ENCODE measurements at regions not wholly inside any gene's neighbourhood (a gene's known extent, or its start where the extent isn't known, plus 50 kb on each side); places are given as distances from the start of the nearest gene placed in this dataset.

DNA sequence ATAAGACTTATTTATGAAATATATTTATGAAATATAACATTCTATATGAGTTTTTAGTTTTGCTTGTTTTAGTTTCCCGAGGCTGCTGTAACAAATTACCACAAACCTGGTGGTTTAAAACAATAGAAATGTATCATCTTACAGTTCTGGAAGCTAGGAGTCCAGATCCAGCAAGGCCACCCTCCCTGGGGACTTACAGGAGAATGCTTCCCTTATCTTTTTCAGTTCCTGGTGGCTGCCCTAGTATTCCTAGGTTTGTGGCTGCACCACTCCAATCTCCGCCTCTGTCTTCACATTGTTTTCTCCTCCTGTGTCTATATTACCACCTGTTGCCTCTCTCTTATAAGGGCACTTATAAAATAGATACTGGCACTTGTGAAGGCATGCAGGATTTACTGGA lies 877.8 kb downstream of the TUSC7 start:
- no peak for DNase-seq

DNA sequence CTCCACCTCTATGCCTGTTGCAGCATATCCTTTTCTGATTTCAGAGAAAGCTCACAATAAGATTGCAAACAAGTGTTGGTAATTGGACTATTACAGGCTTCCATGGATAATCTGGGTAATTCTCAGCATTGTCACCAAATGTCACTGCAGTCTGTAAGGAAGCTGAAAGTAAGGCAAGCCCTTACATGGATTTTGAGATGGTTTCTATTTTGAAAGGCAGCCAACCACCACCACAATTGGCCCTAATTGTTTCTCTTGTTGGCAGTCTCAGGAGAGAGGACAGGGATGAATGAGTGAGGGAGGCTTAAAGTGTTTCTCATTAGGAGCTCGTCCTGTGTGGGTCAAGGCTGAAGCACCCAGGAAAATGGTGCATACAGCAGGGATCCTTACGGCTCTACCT lies 879.9 kb downstream of the TUSC7 start:
- DNase-seq, result no peak

DNA sequence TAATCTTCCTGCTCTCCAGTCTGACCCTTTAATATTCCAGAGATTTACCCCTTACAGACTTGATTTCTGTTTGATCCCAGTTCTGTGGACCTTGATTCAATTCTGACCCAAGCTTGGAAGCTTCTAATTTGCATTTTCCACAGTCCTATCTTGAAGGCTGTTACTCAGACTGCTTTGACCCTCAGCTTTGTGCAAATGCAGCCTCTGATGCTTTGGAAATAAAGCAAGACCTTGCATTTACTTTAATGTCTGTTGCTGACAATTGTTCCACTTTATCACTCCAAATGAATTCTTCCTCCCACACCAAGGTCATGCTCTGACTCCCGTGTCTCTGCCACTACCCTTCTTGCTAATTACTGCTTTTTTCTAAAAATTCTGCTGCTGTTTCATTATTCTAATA lies 886.0 kb downstream of the TUSC7 start:
- DNase-seq, result no peak

DNA sequence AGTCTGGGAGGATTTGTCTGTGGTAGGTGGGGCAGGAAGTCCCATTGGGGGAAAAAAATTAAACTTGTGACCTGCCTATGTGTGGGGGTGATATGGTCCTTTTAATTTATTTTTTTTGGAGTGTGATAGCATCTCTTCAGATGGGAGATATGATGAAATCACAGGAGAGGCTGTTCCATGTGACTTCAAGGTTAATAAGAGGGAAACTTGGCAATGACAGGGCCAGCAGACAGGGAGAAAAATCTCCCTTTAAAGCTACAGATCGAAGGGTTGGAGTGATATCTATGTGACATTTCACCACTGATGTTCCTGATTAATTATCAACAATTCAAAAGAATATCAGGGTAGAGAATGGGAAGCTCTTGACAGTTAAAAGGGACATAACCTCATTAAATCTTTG lies 886.9 kb downstream of the TUSC7 start:
- no peak for DNase-seq

DNA sequence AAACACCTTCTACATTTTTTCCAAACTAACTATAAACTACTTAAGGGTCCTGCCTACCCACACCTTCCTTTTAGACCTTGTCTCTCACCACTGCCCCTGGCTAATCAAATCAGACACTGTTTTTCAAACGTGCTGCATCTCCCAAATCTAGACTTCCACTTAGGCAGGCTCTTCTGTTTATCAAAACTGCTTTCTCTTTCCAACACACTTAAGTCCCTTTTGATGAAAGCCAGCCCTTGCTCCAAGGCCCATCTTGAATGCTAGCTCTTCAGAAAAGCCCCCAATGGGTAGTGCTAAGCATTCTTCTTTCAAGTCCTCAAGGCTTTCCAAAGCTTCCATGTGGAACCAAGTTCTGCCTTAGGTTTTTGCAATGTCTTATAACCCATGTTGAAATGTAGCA lies 888.3 kb downstream of the TUSC7 start:
- no peak for DNase-seq

DNA sequence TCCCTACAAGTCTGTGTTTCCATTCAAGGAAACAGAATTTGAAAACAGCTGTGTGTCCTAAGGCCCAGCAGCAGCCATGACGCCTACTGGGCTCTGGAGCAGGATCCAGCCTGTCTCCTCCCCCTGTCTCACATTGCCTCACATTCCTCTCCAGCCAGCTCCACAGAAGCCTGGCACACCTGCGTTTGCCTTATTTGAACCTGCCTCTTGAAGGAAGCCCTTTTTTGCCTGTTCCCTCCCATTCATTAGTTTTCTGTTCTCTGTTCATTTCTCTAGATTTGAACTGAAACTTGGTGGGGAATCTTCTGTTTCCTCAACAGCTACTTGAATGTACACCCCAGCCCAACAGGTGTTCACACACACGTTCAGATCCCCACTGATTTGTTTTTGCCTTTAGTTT lies 890.5 kb downstream of the TUSC7 start:
- no peak for DNase-seq

DNA sequence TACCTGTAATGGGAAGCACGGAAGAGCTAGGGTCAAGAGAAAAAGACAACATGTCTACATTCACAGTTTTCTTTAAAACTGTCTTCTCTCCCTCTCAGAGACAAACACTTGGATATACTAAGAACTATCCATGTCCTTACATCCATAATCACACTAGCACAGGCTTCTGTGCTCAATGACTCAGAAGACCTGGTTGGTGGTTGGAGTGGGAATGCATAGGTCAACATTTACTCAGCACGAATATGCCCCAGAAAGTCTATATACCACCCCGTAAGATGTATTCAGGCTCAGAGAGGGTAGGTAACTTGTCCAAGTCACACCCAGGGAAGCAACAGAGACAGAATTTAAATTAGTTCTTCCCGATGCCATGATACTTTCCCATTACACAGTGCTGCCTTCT lies 891.1 kb downstream of the TUSC7 start:
- no peak for DNase-seq

DNA sequence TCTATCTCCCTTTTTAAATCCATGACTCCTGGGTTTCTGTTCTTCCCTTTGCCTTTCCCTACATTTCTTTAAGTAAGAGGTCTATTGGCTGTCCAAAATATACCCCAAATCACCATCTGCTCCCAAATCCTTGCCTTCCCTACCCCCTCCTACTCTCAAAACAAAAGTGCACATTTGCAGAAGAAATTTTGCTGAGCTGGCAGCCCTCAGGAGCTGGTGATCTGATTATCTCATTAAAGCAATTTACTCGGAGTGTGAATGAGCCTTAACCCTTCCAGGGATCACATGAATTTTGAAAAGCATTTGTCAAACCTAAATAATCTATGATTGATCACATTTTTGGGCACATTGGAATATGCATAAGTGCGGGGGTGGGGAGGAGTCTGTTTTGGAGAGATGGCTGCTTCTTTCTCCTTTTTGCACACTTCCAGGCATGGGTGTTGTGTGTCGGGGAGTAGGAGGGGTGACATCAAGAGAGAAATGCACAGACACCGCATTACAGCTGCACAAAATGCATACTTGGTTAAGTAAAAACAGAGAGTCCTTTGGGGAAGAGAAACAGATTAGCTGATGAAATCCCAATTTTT lies 892.6 kb downstream of the TUSC7 start:
- no peak for DNase-seq

DNA sequence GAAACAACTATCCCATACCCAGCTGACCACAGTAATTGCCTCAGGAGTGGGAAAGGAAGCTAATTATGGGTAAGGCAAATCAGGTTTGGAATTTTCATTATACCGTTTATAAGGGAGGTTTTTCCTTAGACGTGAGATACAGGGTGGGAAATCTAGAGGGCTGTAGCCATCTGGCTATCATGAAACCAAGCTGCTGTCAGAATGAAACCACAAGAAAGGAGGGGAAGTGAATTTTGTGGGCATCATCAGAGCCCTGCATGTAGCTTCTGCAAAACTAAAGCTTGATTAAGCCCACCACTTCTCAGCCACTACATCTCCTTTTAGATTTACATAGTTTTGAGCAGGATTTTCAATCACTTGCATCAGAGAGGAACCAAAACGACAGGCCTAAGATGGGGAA lies 893.5 kb downstream of the TUSC7 start:
- DNase-seq, result no peak

DNA sequence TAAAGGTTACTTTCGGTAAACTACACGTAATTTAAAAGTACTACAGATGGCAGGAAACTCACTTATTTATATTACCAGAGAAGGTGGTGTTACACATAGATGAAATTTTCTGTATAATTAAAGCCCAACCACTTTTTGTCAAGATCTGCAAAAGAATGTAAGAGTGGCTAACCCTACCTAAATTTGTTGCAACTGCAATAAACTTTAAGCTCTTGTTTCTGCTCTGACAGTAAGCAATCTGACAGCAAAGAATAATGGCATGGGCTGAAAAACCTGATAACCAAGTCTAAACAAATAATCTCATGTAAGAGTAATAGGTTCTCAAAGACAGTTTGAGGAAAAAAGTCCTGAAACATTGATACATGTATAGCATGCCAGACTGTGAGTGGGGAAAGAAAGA lies 897.3 kb downstream of the TUSC7 start:
- no peak for DNase-seq

DNA sequence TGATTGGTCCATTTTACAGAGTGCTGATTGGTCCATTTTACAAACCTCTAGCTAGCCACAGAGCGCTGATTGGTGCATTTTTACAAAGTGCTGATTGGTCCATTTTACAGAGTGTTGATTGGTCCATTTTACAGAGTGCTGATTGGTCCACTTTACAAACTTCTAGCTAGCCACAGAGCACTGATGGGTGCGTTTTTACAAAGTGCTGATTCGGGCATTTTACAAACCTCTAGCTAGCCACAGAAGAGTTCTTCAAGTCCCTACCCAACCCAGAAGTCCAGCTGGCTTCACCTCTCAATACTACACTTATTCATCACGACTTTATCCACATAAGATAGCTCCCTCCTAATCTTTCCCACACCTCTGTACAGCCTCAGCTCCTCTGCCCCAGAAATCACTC lies 899.8 kb downstream of the TUSC7 start:
- no peak for DNase-seq

DNA sequence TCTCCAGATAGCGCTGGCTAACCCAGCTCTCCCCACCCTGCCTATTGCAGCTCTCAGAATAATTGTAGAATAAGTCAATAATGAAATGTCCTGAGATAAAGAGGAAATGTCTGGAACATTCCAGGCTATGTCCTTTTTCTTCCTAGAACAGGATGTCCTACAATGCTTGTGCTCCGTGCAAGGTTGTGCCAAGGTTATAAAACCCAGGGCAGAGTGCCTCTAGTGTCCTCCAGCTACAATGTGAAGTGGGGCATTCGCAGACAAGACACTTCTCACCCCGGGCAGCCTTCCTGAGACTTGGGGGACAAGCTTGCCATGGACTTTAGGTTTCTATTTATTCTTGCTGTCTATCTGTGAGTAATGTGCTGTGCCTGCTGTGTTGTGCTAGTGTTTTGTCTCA lies 900.6 kb downstream of the TUSC7 start:
- DNase-seq, result no peak

DNA sequence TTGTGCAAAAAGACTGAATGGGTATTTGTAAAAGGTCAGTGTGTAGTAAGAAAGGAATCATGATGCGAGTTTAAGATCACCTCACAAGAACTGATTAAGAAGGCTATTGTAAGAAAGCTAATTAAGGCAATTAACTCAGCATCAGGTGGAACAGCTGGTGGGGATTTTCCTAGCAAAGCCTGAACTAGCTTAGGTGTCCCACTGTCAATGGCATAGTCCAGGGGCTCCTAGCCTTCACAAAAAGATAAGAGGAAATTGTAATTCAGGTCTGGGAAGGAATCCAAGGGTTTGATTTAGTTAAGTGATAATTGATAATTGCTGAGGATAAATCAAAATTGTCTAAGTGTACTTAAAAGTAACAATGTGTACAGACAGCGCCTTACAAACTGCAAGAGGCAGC lies 901.6 kb downstream of the TUSC7 start:
- DNase-seq, result no peak

DNA sequence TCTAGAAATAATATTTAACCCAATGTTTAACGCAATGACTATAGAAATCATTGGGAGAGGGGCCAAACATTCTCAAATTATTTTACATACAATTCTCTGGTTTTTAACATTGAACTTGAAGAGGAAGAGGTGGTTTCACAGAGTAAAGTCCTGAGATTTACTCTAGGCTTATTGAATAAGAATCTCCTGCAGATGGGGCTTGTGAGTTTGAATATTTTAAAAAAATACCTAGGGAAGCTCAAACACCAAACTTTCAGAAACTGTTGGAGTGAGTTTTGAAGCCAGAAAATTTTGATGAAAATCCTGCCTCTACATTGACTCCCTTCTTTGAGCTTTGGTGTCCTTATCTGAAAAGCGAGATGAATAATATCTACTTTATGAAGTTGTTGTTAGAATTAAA lies 906.6 kb downstream of the TUSC7 start:
- DNase-seq, result no peak

DNA sequence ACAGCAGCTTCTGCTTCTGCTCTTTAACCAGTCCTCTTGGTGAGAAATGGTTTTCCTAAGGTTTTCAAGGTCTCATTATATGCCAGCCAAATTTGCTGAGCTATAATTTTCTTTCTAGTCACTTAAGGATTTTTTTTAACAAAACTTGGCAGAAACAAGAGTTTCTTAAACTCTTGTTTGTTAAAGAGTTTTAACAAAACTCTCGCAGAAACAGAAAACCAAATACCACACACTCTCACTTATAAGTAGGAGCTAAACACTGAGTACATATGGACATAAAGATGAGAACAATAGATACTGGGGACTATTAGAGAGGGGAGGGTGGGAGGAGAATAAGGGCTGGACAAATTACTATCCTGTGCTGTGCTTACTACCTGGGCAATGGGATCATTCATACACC lies 908.3 kb downstream of the TUSC7 start:
- no peak for DNase-seq

DNA sequence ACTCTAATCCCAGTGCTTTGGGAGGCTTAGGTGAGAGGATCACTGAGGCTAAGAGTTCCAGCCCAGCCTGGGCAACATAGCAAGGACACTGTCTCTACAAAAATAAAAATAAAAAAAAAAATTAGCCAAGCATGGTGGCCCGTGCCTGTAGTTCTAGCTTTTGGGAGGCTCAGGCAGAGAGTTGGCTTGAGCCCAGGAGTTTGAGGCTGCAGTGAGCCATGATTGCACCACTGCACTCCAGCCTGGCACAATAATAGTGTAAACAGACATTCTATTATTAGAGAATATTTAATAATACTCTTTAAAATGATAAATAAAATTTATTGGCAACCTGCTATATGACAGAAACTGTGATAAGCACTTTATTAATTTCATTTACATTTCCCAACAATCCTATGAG lies 908.9 kb downstream of the TUSC7 start:
- no peak for DNase-seq

DNA sequence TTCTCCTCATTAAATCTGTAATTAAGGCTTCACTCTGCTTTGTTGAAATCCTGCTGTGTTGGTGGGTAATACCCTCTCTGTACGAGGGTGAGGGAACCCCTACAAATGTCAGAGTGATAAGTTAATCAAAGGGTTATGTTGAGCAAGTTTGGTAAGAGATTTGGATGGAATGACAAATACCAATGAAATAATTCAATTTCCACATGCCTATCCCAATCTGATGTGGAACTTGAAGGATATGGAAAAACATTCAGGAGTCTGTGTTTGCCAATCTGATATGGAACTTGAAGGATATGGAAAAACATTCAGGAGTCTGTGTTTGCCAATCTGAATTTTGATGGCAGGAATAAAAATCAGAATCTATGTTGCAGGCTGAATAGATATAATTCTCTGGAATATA lies 910.2 kb downstream of the TUSC7 start:
- DNase-seq, result no peak

DNA sequence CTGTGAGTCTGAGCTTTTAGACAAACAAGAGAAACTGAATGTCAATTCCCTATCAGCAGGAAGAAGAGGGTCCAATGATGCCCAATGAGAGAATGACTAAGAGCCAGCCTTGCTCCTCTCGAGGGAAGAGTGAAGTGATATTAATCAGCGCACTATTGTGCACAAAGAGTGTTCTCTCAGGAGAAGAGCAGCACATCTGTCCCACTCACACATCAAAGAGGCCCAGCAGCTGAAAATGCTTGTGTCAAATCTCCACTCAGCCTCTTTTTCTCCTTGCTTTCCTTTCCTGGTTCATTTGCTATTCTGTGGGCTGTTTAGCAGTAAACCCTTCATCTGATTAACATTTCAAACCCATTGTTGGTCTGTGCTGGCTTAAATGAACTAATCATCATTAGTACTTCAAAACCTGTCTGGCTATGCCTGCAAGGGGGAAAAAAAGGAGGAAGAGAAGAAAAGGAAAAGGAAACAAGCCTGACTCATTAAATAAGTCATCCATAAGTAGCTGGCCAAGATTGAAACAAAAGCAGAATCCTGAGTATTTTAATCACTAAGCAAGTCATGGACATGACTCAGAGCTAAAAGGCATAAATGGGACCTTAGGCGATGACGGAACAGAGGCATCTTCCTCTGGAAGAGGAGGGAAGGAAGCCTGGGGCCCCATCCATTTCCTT lies 912.7 kb downstream of the TUSC7 start:
- DNase-seq, result no peak

DNA sequence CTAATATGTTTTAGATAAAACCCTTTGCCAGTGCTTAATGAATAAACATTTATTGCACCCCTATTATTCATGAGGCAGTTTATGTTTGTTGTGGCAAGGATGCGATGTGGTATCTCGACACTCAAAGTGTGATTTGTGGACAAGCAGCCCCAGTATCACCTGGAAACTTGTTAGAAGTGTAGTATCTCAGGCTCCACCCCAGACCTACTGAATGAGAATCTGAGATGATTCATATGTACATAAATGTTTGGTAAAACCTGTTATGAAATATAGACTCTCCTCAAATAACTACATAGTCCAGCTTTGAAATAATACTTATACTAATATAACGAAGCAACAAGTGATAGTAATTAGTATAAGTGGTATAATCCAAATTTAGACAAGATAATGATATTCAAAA lies 914.8 kb downstream of the TUSC7 start:
- DNase-seq, result no peak

DNA sequence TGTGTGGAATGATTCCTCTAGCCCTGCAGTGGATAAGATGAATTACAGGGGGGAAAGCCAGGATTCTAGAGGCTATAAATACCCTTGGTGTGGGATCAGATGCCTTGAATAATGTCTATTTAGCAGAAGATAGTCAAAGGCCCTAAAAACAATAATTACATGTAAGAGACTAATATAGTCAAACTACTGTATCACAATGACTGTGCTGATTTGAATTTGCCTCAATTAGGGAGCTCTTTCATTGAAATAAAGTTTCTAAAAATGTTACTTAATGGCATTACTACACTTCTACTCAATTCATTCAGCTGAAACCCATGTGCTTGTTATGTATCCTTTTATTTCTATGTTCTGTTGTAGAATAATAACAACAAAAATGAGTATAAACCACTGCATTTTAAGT lies 915.6 kb downstream of the TUSC7 start:
- DNase-seq, result no peak

DNA sequence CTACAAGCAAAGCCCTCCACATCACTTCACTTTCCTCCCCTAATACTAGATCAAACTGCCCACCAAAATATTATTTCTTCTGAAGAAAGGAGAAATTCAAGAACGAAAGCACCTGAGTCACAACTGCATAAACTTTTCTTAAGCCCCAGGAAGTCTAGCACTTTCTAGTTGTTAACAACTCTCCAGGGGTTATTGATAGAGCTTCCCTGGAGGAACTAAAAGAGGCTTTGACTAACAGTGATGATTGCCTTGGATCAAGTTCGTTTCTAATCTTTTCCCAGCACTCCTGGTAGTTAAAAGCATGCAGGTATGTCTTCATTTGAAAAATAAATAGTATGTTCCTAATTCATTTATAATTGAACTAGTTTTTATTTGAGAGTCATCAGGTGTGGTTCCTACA lies 917.0 kb downstream of the TUSC7 start:
- no peak for DNase-seq

DNA sequence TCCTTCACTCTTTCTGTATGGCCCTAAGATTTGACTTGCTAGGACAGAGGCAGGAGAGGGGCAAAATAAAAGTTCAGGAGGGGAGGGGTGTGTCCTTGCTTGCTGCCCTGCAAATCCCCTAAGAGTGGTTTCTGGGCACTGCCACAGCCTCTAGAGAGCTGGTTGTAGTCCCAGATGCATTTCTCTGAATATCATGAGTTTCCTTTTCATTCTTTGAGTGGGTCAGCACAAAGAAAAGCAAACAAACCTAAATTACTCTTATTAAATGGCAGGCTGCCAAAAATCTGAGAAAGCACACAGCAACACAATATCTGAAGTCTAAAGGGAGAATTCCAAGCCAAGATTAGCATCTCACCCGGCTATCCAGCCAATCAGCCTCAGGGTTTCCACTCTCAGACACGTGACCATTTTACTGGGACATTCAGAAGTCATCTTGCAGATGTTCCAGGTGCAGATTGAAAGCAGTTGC lies 919.3 kb downstream of the TUSC7 start:
- DNase-seq, result no peak

DNA sequence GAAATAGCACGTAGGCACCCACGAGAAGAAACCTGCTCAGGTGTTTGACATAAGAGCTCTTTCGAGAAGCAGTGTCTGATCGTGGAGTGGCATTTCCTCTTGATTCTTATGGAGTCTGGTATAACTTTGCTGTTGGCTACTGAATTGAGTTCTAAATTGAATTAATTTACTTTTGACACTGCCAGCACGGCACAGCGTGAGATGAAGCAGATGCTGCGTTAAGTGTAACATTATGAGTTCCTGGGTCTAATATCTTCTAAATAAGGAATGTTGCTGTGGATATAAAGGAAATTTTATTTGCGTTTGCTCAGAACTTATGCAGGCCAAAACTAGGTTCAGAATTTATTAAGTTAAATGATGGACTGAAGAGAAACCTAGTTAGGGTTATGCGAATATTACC lies 919.9 kb downstream of the TUSC7 start:
- DNase-seq, result no peak

DNA sequence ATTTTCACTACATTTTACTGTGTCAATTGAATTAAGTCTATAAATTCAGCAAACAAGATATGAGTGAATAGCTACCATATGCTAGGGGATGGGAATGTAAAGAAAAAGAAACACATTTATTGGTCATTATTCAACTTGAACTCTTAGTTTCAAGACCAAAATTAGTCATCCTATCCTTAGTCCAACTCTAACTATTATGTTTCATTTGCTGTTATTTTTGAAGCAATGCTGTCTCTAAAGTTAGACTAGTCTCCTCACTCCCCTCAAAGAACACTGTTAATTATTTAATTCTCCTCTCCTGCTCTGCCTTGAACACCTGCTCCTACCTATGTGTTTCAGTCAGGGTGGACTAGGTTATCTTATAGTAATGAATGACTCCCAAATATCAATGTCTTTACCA lies 920.9 kb downstream of the TUSC7 start:
- no peak for DNase-seq

DNA sequence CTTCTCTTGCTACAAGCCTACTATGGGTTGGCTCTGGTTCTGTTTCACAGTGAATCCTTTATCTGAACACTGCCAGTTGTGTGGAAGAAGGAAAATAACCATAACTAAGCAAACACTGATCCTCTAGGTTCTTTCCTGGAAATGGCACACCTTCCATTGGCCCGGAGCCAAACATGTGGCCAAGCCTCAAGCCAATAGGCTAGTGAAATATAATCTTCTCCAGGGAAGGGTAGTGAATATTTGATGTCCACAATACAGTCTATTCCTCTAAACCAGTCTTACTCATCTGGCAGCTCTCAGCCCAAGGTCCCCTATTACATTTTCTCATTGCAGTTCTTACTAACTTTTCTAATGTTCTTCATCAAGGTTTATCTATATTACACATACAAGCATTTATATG lies 921.3 kb downstream of the TUSC7 start:
- no peak for DNase-seq
